ENCODE measurements at regions not wholly inside any gene's neighbourhood (a gene's known extent, or its start where the extent isn't known, plus 50 kb on each side); places are given as distances from the start of the nearest gene placed in this dataset.

DNA sequence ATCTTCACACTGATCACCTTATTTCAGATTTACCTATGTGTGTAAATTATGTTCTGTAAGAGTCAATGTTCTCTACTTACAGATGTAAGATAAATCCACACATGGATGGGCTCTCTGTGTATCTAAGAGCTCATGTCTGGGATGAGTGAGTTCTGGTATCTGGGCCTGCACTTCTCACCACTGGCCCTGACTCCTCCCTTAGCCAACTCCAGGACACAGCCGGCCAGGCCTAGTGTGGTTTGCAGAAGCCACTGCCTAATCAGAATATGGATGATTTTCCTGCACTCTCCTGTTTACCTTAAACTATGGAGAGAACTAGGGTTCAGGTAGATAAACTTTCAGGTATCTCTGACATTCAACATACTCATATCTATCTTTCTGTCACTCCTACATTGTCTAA, 1284.8 kb downstream of the TMEM121 start:
- Histone ChIP-seq H3K4me1 (ENCODE audit: control insufficient read depth in 5 of 5, insufficient read depth in 5 of 5, low read length in 5 of 5) (no peaks in the 10 kb centered on the region), H3K9ac (ENCODE audit: low read length in 5 of 5) (no peak overlapping the region), H3K36me3 (ENCODE audit: control insufficient read depth in 5 of 5, insufficient read depth in 5 of 5, low read length in 5 of 5) (no peaks in the 10 kb centered on the region), H3K27me3 (ENCODE audit: control insufficient read depth in 5 of 5, insufficient read depth in 4 of 5, low read length in 5 of 5) (peaks cover 0 to 8% (median 6%) of the 10 kb centered on the region in 5 donors), H3K4me3 (ENCODE audit: low read depth in 1 of 5, low read length in 5 of 5) (no peak overlapping the region), H3K9me3 (ENCODE audit: control insufficient read depth in 5 of 5, low read length in 5 of 5) (no peaks in the 10 kb centered on the region), H3K27ac (ENCODE audit: low read depth, low read length) (no peak overlapping the region)

GRCh38 chr14:106812788-106813476, 1286.5 kb downstream of the TMEM121 start:
- Histone ChIP-seq H3K4me1 (ENCODE audit: control insufficient read depth in 5 of 5, insufficient read depth in 5 of 5, low read length in 5 of 5) (no peaks in the 10 kb centered on the region), H3K27me3 (ENCODE audit: control insufficient read depth in 5 of 5, insufficient read depth in 4 of 5, low read length in 5 of 5) (peaks cover 0 to 8% (median 0%) of the 10 kb centered on the region in 5 donors), H3K36me3 (ENCODE audit: control insufficient read depth in 5 of 5, insufficient read depth in 5 of 5, low read length in 5 of 5) (no peaks in the 10 kb centered on the region), H3K9ac (ENCODE audit: low read length in 5 of 5) (no peak overlapping the region), H3K27ac (ENCODE audit: low read depth, low read length) (no peak overlapping the region), H3K9me3 (ENCODE audit: control insufficient read depth in 5 of 5, low read length in 5 of 5) (no peaks in the 10 kb centered on the region), H3K4me3 (ENCODE audit: low read depth in 1 of 5, low read length in 5 of 5) (no peak overlapping the region)

GRCh38 chr14:106813477-106813823, 1287.1 kb downstream of the TMEM121 start:
- Histone ChIP-seq H3K9ac (ENCODE audit: low read length in 5 of 5) (no peak overlapping the region), H3K4me3 (ENCODE audit: low read depth in 1 of 5, low read length in 5 of 5) (no peak overlapping the region), H3K4me1 (ENCODE audit: control insufficient read depth in 5 of 5, insufficient read depth in 5 of 5, low read length in 5 of 5) (no peaks in the 10 kb centered on the region), H3K36me3 (ENCODE audit: control insufficient read depth in 5 of 5, insufficient read depth in 5 of 5, low read length in 5 of 5) (no peaks in the 10 kb centered on the region), H3K9me3 (ENCODE audit: control insufficient read depth in 5 of 5, low read length in 5 of 5) (no peaks in the 10 kb centered on the region), H3K27me3 (ENCODE audit: control insufficient read depth in 5 of 5, insufficient read depth in 4 of 5, low read length in 5 of 5) (peaks cover 0 to 2% (median 0%) of the 10 kb centered on the region in 5 donors), H3K27ac (ENCODE audit: low read depth, low read length) (no peak overlapping the region)

DNA sequence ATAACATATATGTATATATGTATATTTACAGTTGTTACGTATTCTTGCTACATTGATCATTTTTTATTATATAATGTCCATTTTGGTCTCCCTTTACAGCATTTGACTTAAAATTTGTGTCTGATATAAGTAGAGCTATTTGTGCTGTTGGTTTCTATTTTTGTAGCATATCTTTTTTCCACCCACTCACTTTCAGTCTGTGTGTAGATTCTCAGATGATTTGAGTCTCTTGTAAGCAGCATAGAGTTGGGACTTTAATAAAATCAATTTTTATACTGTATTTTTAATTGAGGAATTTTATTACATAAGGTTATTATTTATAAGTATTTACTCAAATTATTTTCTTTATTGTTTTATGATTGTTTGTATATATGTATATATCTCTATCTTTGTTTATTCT, 1293.7 kb downstream of the TMEM121 start:
- no peak overlapping the region for H3K4me3 ChIP-seq (ENCODE audit: low read depth in 1 of 5, low read length in 5 of 5)
- H3K27ac ChIP-seq (ENCODE audit: low read depth, low read length): no peak overlapping the region
- H3K9ac ChIP-seq (ENCODE audit: low read length in 5 of 5): no peak overlapping the region
- H3K9me3 ChIP-seq (ENCODE audit: control insufficient read depth in 5 of 5, low read length in 5 of 5): no peaks in the 10 kb centered on the region
- no peaks in the 10 kb centered on the region for H3K36me3 ChIP-seq (ENCODE audit: control insufficient read depth in 5 of 5, insufficient read depth in 5 of 5, low read length in 5 of 5)
- H3K27me3 ChIP-seq (ENCODE audit: control insufficient read depth in 5 of 5, insufficient read depth in 4 of 5, low read length in 5 of 5): peaks cover 0 to 4% (median 0%) of the 10 kb centered on the region in 5 donors
- H3K4me1 ChIP-seq (ENCODE audit: control insufficient read depth in 5 of 5, insufficient read depth in 5 of 5, low read length in 5 of 5): no peaks in the 10 kb centered on the region

DNA sequence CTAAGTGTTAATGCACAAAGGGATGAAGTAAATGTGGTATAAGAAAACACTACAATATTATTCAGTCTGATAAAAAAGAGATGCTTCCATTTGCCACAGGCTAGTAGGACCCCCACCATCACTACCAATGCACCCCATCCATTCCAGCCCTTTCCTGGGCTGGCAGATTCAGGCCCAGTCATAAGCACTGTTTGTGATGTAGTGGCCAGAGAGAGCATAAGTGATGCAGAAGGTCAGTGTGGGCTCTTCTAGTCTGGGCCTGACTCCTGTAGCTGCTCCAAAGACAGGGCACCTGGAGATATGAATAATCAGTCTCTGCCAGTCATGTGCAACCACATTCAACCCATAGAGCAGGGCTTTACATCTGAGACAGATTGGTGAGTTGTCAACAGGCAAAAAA, 1294.7 kb downstream of the TMEM121 start:
- H3K4me1 ChIP-seq (ENCODE audit: control insufficient read depth in 5 of 5, insufficient read depth in 5 of 5, low read length in 5 of 5): no peaks in the 10 kb centered on the region
- no peak overlapping the region for H3K4me3 ChIP-seq (ENCODE audit: low read depth in 1 of 5, low read length in 5 of 5)
- H3K9ac ChIP-seq (ENCODE audit: low read length in 5 of 5): no peak overlapping the region
- no peak overlapping the region for H3K27ac ChIP-seq (ENCODE audit: low read depth, low read length)
- H3K27me3 ChIP-seq (ENCODE audit: control insufficient read depth in 5 of 5, insufficient read depth in 4 of 5, low read length in 5 of 5): peaks cover 0 to 4% (median 0%) of the 10 kb centered on the region in 5 donors
- no peaks in the 10 kb centered on the region for H3K36me3 ChIP-seq (ENCODE audit: control insufficient read depth in 5 of 5, insufficient read depth in 5 of 5, low read length in 5 of 5)
- H3K9me3 ChIP-seq (ENCODE audit: control insufficient read depth in 5 of 5, low read length in 5 of 5): no peaks in the 10 kb centered on the region

GRCh38 chr14:106822905-106823304, 1296.5 kb downstream of the TMEM121 start:
- H3K4me1 ChIP-seq (ENCODE audit: control insufficient read depth in 5 of 5, insufficient read depth in 5 of 5, low read length in 5 of 5): no peaks in the 10 kb centered on the region
- H3K36me3 ChIP-seq (ENCODE audit: control insufficient read depth in 5 of 5, insufficient read depth in 5 of 5, low read length in 5 of 5): no peaks in the 10 kb centered on the region
- H3K27me3 ChIP-seq (ENCODE audit: control insufficient read depth in 5 of 5, insufficient read depth in 4 of 5, low read length in 5 of 5): peaks cover 0 to 4% (median 0%) of the 10 kb centered on the region in 5 donors
- no peak overlapping the region for H3K4me3 ChIP-seq (ENCODE audit: low read depth in 1 of 5, low read length in 5 of 5)
- no peak overlapping the region for H3K27ac ChIP-seq (ENCODE audit: low read depth, low read length)
- no peak overlapping the region for H3K9ac ChIP-seq (ENCODE audit: low read length in 5 of 5)
- H3K9me3 ChIP-seq (ENCODE audit: control insufficient read depth in 5 of 5, low read length in 5 of 5): no peaks in the 10 kb centered on the region

- Histone ChIP-seq H3K36me3 (ENCODE audit: control insufficient read depth in 5 of 5, insufficient read depth in 5 of 5, low read length in 5 of 5) (no peaks in the 10 kb centered on the region), H3K27ac (ENCODE audit: low read depth, low read length) (no peak overlapping the region), H3K9ac (ENCODE audit: low read length in 5 of 5) (no peak overlapping the region), H3K27me3 (ENCODE audit: control insufficient read depth in 5 of 5, insufficient read depth in 4 of 5, low read length in 5 of 5) (peaks cover 0 to 4% (median 0%) of the 10 kb centered on the region in 5 donors), H3K4me3 (ENCODE audit: low read depth in 1 of 5, low read length in 5 of 5) (no peak overlapping the region), H3K4me1 (ENCODE audit: control insufficient read depth in 5 of 5, insufficient read depth in 5 of 5, low read length in 5 of 5) (no peaks in the 10 kb centered on the region), H3K9me3 (ENCODE audit: control insufficient read depth in 5 of 5, low read length in 5 of 5) (no peaks in the 10 kb centered on the region)
Observed at GRCh38 chr14:106823552-106823951, 1297.2 kb downstream of the TMEM121 start.

GRCh38 chr14:106826833-106827369, 1300.5 kb downstream of the TMEM121 start:
- Histone ChIP-seq H3K9ac (ENCODE audit: low read length in 5 of 5) (no peak overlapping the region), H3K36me3 (ENCODE audit: control insufficient read depth in 5 of 5, insufficient read depth in 5 of 5, low read length in 5 of 5) (no peaks in the 10 kb centered on the region), H3K27me3 (ENCODE audit: control insufficient read depth in 5 of 5, insufficient read depth in 4 of 5, low read length in 5 of 5) (peaks cover 0 to 4% (median 0%) of the 10 kb centered on the region in 5 donors), H3K27ac (ENCODE audit: low read depth, low read length) (no peak overlapping the region), H3K4me1 (ENCODE audit: control insufficient read depth in 5 of 5, insufficient read depth in 5 of 5, low read length in 5 of 5) (no peaks in the 10 kb centered on the region), H3K9me3 (ENCODE audit: control insufficient read depth in 5 of 5, low read length in 5 of 5) (no peaks in the 10 kb centered on the region), H3K4me3 (ENCODE audit: low read depth in 1 of 5, low read length in 5 of 5) (no peak overlapping the region)

- no peak overlapping the region for H3K27ac ChIP-seq (ENCODE audit: low read depth, low read length)
- no peaks in the 10 kb centered on the region for H3K9me3 ChIP-seq (ENCODE audit: control insufficient read depth in 5 of 5, low read length in 5 of 5)
- no peaks in the 10 kb centered on the region for H3K36me3 ChIP-seq (ENCODE audit: control insufficient read depth in 5 of 5, insufficient read depth in 5 of 5, low read length in 5 of 5)
- no peak overlapping the region for H3K4me3 ChIP-seq (ENCODE audit: low read depth in 1 of 5, low read length in 5 of 5)
- peaks cover 0 to 3% (median 0%) of the 10 kb centered on the region in 5 donors for H3K27me3 ChIP-seq (ENCODE audit: control insufficient read depth in 5 of 5, insufficient read depth in 4 of 5, low read length in 5 of 5)
- no peaks in the 10 kb centered on the region for H3K4me1 ChIP-seq (ENCODE audit: control insufficient read depth in 5 of 5, insufficient read depth in 5 of 5, low read length in 5 of 5)
- H3K9ac ChIP-seq (ENCODE audit: low read length in 5 of 5): no peak overlapping the region
Observed at GRCh38 chr14:106831322-106831720, 1304.9 kb downstream of the TMEM121 start.

DNA sequence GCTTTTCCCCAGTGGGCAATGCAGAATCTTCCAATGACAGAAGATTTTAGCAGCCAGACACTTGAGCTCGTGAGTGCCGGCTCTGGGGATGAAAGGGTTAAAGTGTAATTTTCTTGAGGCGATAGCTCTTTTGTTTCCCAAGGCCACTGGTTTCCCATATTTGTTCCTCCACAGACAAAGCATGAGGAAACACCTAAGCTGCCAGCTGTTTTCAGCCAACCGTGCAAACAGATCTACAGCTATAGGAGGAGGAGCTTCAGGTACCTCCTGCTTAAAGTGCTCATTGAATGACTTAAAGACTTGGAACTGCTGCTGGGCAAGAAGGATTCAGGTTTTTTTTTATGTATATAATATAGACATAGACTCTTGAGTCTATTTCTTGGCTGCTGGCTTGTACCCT, 1311.5 kb downstream of the TMEM121 start:
- no peak overlapping the region for H3K9ac ChIP-seq (ENCODE audit: low read length in 5 of 5)
- no peak overlapping the region for H3K4me3 ChIP-seq (ENCODE audit: low read depth in 1 of 5, low read length in 5 of 5)
- H3K27me3 ChIP-seq (ENCODE audit: control insufficient read depth in 5 of 5, insufficient read depth in 4 of 5, low read length in 5 of 5): peaks cover 0 to 5% (median 0%) of the 10 kb centered on the region in 5 donors
- no peaks in the 10 kb centered on the region for H3K9me3 ChIP-seq (ENCODE audit: control insufficient read depth in 5 of 5, low read length in 5 of 5)
- H3K27ac ChIP-seq (ENCODE audit: low read depth, low read length): no peak overlapping the region
- no peaks in the 10 kb centered on the region for H3K36me3 ChIP-seq (ENCODE audit: control insufficient read depth in 5 of 5, insufficient read depth in 5 of 5, low read length in 5 of 5)
- peaks cover 0 to 1% (median 0%) of the 10 kb centered on the region in 5 donors for H3K4me1 ChIP-seq (ENCODE audit: control insufficient read depth in 5 of 5, insufficient read depth in 5 of 5, low read length in 5 of 5)
